ENCODE measurements at regions not wholly inside any gene's neighbourhood (a gene's known extent, or its start where the extent isn't known, plus 50 kb on each side); places are given as distances from the start of the nearest gene placed in this dataset.

- Histone ChIP-seq H3K9ac (no peak overlapping the region), H3K27ac (ENCODE audit: low read depth in 2 of 2, low read length in 1 of 2) (no peak overlapping the region), H2AFZ (ENCODE audit: low read depth) (no peak overlapping the region), H3K79me2 (ENCODE audit: insufficient read depth) (no peaks in the 10 kb centered on the region), H3K9me3 (no peaks in the 10 kb centered on the region), H3K4me2 (no peak overlapping the region), H3K36me3 (replicated peaks in 1 of 2; ENCODE audit: control insufficient read depth in 1 of 2, insufficient read depth in 2 of 2, low read length in 1 of 2) (no peaks in the 10 kb centered on the region), H4K20me1 (ENCODE audit: insufficient read depth) (no peaks in the 10 kb centered on the region), H3K27me3 (ENCODE audit: insufficient read depth) (no peaks in the 10 kb centered on the region), H3K9me2 (no peaks in the 10 kb centered on the region), H3F3A (replicated peaks; ENCODE audit: insufficient read depth) (no peaks in the 10 kb centered on the region), H3K4me1 (ENCODE audit: control insufficient read depth in 1 of 2, insufficient read depth in 2 of 2, low read depth in 1 of 2, low read length in 1 of 2) (no peaks in the 10 kb centered on the region), H3K4me3 (ENCODE audit: low read depth in 2 of 2, low read length in 1 of 2) (no peak overlapping the region)
- POLR2A ChIA-PET = no interaction called here
- TF ChIP-seq, protein P1, sequence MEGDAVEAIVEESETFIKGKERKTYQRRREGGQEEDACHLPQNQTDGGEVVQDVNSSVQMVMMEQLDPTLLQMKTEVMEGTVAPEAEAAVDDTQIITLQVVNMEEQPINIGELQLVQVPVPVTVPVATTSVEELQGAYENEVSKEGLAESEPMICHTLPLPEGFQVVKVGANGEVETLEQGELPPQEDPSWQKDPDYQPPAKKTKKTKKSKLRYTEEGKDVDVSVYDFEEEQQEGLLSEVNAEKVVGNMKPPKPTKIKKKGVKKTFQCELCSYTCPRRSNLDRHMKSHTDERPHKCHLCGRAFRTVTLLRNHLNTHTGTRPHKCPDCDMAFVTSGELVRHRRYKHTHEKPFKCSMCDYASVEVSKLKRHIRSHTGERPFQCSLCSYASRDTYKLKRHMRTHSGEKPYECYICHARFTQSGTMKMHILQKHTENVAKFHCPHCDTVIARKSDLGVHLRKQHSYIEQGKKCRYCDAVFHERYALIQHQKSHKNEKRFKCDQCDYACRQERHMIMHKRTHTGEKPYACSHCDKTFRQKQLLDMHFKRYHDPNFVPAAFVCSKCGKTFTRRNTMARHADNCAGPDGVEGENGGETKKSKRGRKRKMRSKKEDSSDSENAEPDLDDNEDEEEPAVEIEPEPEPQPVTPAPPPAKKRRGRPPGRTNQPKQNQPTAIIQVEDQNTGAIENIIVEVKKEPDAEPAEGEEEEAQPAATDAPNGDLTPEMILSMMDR (IDR thresholded peaks at IDR 0.05) = 0 out of 2 replicates have a peak, but pooled peaks have one; percentile 9
- no peak for TF ChIP-seq EZH2phosphoT487 (IDR thresholded peaks at IDR 0.05; ENCODE audit: borderline replicate concordance, low read depth)
- 71% methylated on average over 7 of the region's 7 CpGs for WGBS (ENCODE audit: low lambda C conversion rate)
- CTCF ChIA-PET = no interaction called here
- no peak for DNase-seq
Observed at GRCh38 chr3:23052620-23053019, 150.5 kb upstream of the UBE2E2 start.

GRCh38 chr3:23055733-23056376 lies 147.3 kb upstream of the UBE2E2 start:
- ChIA-PET CTCF (interaction anchor here (0.7 kb wide), 1 partner anchor 16 kb away, joined by 3 read pairs; no protein-coding TSS in a partner anchor), POLR2A (no interaction called here)
- Histone ChIP-seq H3K27ac (ENCODE audit: low read depth in 2 of 2, low read length in 1 of 2) (no peak overlapping the region; a peak in 1 of 4 replicates), H3K4me1 (ENCODE audit: control insufficient read depth in 1 of 2, insufficient read depth in 2 of 2, low read depth in 1 of 2, low read length in 1 of 2) (no peaks in the 10 kb centered on the region), H3K4me2 (no peak overlapping the region), H3K36me3 (replicated peaks in 1 of 2; ENCODE audit: control insufficient read depth in 1 of 2, insufficient read depth in 2 of 2, low read length in 1 of 2) (no peaks in the 10 kb centered on the region), H2AFZ (ENCODE audit: low read depth) (no peak overlapping the region), H4K20me1 (ENCODE audit: insufficient read depth) (no peaks in the 10 kb centered on the region), H3K9me2 (no peaks in the 10 kb centered on the region), H3K9me3 (no peaks in the 10 kb centered on the region), H3K4me3 (ENCODE audit: low read depth in 2 of 2, low read length in 1 of 2) (no peak overlapping the region), H3K9ac (no peak overlapping the region), H3K79me2 (ENCODE audit: insufficient read depth) (no peaks in the 10 kb centered on the region), H3K27me3 (ENCODE audit: insufficient read depth) (no peaks in the 10 kb centered on the region), H3F3A (replicated peaks; ENCODE audit: insufficient read depth) (no peaks in the 10 kb centered on the region)
- TF ChIP-seq EP300 (IDR thresholded peaks at IDR 0.05; ENCODE audit: borderline replicate concordance in 1 of 2, low read depth in 1 of 2, low read length in 1 of 2) = peak in 1 of 2 experiments; percentile 44; a peak in 1 of 4 replicates
- peak; percentile 62 for TF ChIP-seq JUND (IDR thresholded peaks at IDR 0.05)
- peak; percentile 34; the same call in 1 of the 2 replicates for TF ChIP-seq MEF2A (IDR thresholded peaks at IDR 0.05; ENCODE audit: borderline replicate concordance, low read depth)
- no peak for TF ChIP-seq REST (IDR thresholded peaks at IDR 0.05; ENCODE audit: low read depth, low read length)
- TF ChIP-seq FOSL2 (IDR thresholded peaks at IDR 0.05; ENCODE audit: borderline replicate concordance, low read depth) = peak; percentile 68; the same call in 1 of the 2 replicates
- peak; percentile 42; the same call in 1 of the 2 replicates for TF ChIP-seq TCF12 (IDR thresholded peaks at IDR 0.05)
- 49% methylated on average over 2 of the region's 2 CpGs for WGBS (ENCODE audit: low lambda C conversion rate)
- no peak for DNase-seq

All from SK-N-SH (cell line).